Activated T-cell treated with anti-CD3 and anti-CD28 coated beads for 48 hours (primary cell): ENCODE measurements at regions not wholly inside any gene's neighbourhood (a gene's known extent, or its start where the extent isn't known, plus 50 kb on each side); places are given as distances from the start of the nearest gene placed in this dataset.

Experiments used
- DNase-seq: peaks from one replicate; pipeline ENCODE4 v3.0.0-alpha.2; 2020; ENCODE audit warnings: low read depth

GRCh38 chr9:91158946-91159345 is 202.8 kb downstream of the AUH start:
- no peak for DNase-seq

GRCh38 chr9:91159664-91160121 is 202.0 kb downstream of the AUH start:
- no peak for DNase-seq

- no peak for DNase-seq
Observed at GRCh38 chr9:91160181-91160580, 201.5 kb downstream of the AUH start.

GRCh38 chr9:91160599-91161464 is 200.9 kb downstream of the AUH start:
- DNase-seq = no peak

DNA sequence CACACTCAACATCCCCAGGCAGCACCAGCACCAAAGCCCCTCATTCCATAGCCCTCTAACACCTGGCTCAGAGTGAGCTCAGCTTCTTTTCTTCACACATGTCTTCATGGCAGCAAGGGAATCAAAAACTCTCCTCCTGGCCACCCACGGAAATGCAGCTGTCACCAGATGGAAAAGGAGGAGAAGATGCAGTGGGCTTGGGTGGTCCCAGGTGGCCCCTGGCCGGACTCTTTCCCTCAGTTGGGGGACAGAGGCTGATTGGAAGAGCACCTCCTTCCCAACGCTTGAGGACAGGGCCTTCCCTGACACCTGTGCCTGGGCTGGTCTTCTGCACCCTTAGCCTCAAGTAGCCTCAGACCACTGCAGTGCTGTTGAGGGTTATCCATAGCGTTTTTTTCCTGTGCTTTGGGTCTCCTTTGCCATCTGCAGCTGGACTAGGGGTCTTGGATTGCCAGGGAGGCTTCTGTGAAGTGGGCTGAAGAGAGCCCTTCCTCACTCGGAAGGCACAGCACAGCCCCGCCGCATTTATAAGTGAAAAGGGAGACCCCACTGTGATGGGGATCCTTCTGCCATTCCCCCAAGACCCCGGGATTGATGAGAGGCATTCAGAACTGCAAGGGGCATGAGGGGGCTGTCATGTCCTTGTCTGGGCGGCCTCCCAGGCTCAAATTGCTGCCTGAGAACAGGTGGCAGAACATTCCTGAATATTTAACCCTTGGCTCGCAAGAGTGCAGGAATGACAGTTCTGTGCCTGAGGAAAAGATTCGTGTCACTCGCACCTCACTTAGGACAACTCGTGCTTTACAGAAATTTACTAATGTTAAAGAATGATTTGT is 200.0 kb downstream of the AUH start:
- DNase-seq = no peak

DNA sequence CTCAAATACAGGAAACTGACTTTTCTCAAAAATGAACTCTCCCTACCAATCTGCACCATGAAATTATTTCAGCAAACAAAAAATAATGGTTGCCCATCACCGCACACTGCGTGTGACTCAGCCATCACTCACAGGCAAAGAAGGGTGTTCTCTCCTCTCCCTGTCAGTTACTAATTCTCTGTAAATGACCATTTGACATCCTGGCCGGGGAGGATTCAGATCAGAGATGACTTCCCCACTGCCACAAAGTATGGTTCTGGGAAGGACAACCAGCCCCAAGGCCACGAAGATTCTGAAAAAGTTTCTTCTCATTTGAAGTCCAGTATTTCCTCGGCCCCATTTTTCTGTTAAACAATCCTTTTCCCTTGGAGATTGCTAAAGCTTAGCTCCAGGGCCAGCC is 199.4 kb downstream of the AUH start:
- no peak for DNase-seq

DNA sequence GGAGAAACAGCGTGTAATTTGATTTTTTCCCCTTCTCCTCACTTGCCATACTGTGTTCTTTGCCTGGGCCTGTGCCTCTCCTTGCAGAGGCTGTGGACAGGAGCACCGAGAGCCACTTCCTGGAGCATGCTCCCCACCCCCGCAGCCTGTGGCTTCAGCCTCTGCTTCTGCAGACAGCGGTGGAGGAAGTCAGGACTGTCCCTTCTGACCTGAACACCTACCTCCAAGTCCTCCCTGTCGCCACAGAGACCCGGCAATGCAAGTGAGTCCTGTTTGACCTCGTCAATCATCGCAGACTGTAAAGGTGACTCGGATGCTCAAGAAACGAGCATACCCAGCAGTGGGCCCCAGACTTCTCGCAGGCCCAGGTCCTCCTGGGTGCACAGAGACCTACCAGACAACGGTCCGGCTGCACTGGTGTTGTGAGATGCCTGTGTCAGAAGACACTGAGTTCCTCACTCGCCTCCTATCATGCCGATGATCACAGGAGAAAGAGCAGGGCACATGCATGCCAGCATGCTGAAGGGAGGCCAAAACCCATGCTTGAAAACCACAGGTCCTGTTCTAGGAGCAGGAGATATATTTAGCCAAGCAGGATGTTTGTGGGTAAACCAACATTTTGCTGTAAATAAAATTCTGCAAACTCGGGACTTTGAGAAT is 198.8 kb downstream of the AUH start:
- DNase-seq = peak; percentile 74

GRCh38 chr9:91163444-91163772 is 198.3 kb downstream of the AUH start:
- DNase-seq = no peak

DNA sequence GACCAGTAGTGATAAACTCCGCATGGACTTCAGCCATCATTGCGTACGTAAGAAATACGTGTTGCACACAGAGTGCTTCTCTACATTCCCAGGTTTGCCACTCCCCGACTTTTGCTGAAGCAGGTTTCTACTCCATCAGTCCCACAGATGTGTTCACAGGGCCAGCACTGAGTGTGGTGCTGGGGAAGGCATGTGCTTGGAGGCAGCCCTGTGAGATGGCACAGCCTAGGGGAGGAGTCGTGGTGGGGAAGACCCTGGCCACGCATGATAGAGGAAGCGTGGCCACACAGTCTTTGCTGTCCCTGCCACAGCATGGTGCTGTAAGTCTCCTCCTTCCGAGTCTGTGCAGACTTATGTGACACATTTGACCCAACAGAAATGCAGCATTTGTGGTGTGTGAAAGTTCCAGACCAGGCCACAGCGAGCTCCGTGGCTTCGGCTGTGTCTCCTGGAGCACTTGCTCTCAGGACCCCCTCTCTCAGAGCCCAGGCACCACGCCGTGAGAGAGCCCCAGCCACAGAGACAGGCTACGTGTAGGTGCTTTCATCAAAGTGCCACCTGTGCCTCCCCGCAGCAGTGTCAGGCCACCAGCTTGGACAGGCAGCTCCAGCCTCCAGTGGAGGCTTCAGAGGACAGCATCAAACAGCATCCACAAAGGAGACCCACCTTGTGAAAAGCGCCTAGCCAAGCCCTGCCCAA is 197.8 kb downstream of the AUH start:
- DNase-seq = peak; percentile 52
